GM18508 (cell line): ENCODE measurements at regions not wholly inside any gene's neighbourhood (a gene's known extent, or its start where the extent isn't known, plus 50 kb on each side); places are given as distances from the start of the nearest gene placed in this dataset.

Source experiments
- ATAC-seq: cut with Tn5 transposase; IDR thresholded peaks from one replicate; pipeline ENCODE4 v1.9.1; 2021; ENCODE audit warnings: moderate number of reproducible peaks; ENCODE audit not compliant: insufficient read depth, unreplicated experiment

DNA sequence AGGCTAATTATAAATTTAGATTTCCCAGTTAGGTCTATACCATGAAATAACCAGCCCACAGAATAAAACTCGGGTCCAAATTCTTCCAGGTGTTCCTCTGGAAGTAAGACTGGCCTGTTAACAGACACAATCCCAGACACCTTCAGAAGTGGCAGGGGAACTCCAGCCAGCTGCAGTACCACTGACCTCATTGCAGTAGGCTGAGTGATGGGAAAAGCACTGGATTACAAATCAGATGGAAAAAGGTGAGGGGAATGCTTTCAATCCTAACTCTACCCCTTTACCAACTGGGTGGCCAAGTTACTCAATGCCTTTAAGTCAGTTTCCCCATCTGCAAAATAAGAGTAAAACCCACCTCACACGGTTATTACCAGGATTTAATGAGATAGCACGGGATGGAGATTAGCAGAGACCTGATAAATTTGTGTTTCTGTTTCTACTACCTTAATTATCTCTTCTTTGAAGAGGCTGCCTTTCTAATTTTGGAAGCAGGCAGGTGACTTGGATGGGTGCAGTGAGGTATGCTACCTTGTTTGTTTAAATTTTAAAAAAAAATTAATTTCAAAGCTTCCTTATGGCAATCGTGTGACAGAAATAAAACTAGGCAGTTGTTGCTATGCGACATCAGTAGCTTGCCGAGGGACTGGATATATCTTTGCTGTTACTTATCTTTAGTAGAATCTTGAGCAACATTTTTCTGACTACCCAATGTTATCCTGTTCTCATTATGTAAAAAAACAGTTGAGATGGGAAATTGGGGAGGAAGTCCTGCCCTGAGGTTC lies 167.3 kb upstream of the GRIN2B start:
- ATAC-seq: no peak

DNA sequence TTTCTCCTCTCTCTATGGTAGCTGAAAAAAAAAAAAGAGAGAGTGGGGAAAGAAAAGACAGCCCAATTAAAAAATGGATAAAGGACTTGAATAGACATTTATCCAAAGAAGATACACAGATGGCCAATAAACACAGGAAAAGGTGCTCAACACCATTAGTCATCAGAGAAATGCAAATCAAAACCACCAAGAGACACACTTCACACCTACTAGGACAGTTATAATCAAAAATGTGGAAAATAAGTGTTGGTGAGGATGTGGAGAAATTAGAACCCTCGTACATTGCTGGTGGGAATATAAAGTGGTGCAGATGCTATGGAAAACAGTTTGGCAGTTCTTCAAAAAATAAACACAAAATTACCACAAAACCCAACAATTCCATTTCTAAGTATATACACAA lies 172.4 kb upstream of the GRIN2B start:
- ATAC-seq: no peak

DNA sequence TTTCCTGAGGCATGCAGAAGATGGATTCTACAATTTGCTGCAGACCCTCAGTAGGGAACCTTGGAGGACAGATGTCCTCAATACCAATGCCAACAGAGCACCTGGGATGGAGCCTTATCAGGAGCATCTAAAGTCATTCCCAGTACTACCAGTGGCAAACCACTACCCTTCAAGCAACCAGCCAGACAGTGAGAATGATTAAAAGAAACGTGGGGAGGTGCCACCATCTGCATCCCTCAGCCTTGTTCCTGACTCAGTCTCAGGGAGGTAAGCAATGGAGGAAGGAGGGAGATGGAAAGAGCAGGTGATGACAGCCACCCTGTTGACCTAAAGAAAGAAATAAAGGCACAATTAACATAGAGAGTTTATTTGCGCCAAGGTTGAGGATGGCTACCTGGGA lies 175.2 kb upstream of the GRIN2B start:
- ATAC-seq: no peak

DNA sequence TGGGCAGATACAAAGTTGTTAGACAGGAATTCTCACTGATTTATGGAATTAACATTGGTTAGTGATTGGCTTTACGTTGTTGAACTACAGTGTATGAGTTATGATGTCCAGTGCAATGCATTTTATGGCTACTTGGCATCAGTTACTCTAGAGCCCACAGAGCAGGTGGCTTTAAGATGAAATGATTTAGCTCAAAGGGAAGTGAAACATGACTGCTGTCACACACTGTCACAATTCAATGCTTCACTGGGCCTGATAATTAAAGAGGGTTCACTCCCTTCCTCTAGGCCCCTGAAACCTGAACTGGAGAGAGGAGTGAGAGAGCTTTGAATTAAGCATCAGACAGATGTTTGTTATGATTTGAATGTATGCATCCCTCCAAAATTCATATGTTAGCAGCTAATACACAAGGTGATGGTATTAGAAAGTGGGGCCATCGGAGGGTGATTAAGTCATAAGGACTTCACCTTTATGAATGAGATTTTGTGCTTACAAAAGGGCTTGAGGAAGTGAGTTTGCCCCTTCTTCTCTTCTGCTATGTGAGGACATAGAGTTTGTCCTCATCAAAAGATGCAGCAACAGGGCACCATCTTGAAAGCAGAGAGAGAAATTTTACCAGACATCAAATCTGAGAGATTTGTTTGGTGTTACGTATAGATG lies 175.8 kb upstream of the GRIN2B start:
- peak; percentile 98 for ATAC-seq

DNA sequence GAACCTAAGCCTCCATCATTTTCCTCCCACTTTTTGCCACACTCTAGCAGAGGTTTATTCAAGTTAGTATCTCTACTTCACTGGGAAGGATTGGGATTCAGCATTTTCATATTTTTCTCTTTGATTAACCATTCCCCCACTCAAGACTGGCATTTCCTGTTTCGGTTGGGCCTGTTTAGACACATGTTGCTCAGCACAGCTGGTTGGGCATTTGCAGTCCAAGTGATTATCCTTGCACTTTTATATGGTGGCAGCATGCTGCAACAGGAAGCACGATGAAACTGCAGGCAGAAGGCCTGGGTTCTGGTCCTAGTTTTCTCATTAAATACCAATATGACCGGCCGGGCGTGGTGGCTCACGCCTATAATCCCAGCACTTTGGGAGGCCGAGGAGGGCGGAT lies 182.9 kb upstream of the GRIN2B start:
- ATAC-seq: no peak

DNA sequence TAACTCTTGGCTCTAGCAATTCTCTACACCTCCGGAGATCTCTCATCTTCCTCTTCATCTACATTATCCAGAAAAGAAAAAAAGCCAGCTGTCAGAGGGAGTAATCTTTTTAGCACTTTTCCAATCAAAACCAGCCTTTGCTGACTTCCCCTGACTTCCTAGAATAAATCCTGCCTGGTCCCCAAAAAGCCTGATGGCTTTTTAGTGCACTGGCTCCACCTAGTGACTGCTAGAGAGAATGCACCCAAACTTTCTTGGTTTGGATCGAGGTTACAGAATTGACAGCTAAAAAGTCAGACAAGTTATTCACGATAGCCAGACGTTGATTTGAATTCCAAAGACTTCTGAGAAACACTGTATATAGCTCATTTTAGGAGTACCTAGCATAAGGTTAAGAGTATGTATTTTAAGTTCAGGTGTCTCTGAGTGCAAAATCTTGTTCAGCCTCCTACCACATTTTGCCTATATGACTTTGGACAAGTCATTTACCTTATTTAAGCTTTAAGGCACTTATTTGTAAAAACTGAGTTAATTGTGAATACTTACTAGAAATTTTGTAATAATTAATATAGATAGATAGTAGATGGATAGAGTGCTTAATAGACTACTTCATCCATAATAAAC lies 185.7 kb upstream of the GRIN2B start:
- ATAC-seq: no peak

DNA sequence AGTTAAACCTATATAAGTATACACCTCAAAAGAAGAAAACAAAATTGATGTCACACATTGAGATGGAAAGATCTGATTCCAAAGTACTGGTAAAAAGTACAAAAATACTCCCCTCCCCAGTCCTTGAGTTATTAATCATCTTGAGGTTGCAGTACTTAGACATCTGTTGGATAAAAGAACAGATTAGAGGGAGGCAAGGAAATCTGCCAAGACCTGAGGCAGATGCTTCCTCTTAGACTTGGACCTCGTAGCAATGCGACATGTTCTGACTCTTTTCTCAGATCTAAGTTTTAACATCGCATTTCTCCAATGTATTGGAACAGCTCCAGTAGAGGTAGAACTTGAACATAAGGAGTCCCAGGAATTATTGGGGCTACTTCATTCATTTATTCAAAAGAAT lies 187.9 kb upstream of the GRIN2B start:
- ATAC-seq: no peak

DNA sequence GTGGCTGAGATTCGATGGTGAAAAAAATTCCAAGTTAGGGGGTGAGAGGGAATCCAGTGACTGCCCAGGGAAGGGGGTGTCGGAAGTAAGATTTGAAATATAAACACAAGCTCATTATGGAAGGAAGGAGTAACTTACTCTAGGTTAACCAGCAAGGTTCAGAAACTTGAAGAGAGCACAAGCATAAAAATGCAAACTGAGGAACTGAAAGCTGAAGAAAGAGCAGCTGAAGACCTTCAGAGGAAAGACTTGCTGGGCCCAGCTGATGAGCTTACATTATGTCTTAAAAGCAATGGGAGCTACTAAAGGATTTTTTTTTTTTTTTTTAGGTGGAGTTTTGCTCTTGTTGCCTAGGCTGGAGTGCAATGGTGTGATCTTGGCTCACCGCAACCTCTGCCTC lies 189.7 kb upstream of the GRIN2B start:
- peak; percentile 56 for ATAC-seq

DNA sequence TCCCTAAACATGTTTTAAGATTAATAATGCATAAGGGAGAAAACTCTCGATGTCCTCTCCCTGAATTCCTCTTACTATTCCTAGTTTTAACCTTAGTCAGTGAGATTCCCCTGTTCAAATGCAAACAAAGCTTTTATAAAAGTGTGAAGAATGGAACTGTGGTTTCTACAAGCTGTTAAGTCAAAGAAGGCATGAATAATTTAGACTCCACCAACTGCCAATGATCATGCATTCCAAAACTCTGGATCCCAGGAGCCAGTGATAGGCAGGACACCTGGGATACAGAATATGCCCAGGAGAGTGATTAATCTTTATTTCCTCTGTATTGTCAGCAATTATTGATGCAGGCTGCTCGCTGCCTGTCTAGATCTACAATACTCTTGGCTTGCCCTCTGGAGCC lies 190.3 kb upstream of the ATF7IP start:
- no peak for ATAC-seq

DNA sequence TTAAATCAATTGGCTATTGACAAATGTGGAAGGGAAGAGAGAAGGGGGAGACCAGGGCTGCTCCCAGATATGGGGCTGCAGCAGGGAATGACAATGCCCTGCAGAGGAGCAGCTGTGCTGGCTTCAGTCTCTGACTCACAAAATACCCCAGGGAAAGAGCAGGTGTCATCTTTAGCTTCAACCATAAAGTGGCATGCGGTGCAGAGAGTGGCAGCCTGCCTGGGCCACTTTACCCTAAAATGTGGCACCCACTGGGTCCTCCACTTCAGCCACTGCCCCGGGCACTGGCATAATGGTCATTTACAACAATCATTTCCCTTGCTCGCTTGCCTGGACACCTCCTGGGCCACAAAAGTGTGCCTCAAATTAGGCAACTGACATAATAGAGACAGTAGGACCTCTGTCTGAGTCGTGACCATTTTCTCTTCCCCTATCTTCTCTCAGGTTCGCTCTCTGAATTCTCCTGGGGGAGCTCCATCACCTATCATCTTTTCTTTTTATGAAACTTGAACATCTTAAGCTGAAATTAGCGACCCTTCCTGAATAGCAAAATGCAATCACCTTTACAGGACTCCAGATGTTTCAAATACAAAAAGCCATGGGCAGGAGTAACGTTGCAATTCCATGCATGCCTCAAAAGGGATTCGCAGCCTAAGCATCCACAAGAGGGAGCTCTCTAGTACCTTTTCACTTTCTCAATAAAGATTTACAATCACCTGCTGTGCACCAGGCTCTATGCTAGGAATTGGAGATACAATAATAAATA lies 179.9 kb upstream of the ATF7IP start:
- ATAC-seq: no peak

DNA sequence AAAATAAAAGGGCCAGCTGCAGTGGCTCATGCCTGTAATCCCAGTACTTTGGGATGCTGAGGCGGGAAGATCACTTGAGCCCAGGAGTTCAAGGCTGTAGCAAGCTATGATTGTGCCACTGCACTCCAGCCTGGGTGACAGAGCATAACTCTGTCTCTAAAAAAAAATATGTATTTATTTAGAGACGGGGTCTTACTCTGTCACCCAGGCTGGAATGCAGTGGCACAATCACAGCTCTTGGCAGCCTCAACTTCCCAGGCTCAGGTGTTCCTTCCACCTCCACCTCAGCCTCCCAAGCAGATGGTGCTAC lies 179.3 kb upstream of the ATF7IP start:
- no peak for ATAC-seq

DNA sequence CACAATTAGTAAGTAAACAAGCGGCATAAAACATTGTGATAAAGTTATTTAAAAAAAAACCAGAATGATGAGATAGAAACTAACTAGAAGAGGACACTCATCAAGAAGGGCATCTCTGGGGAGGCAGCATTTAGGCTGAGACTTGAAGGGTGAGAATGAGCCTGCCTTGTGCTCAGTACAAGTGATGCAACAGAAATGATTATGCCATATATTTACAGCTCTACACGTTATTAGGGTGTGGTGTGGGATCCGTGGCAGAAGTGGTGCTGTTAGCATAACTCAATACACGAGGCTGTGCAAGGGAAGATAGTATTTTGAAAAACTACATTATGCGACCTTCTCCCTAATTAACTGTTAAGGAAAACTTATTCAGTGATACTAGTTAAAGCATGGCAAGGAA lies 178.5 kb upstream of the ATF7IP start:
- ATAC-seq: no peak

DNA sequence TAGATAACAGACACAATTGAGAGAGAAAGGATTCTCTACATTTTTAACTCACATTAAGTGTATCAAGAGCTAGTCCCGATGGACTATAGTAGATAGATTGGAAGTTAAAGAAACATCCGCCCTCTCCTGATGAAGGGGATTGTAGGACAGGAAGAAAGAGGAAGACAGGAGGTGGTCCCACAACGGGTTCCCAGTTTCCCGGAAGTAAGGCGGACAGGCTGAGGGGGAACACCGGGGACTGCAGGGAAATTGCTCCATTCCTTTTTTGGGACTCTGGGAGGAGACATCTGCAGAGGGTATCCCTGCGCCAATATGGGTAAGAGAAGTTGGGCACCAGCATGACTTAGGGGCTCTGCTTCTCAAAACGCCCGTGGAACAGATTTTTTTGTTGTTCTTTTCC lies 177.5 kb upstream of the ATF7IP start:
- no peak for ATAC-seq

DNA sequence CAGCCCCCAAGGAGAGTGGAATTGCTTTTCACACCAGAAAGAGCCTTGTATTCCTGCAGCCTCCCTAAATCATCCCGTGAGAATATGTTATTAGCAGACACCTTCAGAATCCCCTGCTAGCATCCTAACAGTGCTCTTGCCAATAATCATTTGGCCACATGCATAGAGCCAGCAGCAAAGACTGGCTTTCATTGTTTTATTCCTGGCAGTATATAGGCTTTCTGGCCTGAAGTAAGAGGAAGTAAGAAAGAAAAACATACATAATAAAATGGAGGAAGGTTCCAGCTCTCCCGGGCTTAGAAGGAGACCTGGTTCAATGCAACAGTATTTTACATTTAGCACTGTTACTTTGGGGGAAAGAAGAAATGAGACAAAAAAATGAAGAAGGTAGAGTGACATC lies 176.7 kb upstream of the ATF7IP start:
- no peak for ATAC-seq

DNA sequence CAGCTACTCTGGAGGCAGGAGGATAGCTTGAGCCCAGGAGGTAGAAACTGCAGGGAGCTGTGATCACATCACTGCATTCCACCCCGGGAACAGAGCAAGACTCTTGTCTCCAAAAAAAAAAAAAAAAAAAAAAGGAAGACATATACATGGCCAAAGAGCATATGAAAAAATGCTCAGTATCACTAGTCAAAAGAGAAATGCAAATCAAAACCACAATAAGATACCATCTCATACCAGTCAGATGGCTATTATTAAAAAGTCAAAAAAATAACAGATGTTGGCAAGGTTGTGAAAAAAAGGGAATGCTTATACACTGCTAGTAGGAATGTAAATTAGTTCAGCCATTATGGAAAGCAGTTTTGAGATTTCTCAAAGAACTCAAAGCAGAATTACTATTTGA lies 174.8 kb upstream of the ATF7IP start:
- ATAC-seq: no peak

DNA sequence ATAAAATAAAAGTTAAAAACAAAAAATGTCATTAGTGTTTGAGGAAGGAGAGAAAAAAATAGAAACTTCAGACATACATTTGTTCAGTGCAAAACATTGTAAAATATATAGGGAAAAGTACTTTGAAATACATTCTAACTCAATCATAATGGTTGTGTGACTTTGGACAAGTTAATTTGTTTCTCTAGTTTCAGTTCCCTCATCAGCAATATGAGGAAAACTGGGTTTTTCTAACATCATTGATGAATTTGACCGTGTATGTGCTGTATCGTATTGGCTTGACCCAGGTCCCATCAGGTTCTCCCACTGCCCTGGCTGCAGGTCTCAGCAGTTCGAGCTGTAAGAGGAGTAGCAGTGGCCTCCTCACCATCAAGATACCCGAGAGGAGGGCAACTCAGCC lies 173.9 kb upstream of the ATF7IP start:
- no peak for ATAC-seq

DNA sequence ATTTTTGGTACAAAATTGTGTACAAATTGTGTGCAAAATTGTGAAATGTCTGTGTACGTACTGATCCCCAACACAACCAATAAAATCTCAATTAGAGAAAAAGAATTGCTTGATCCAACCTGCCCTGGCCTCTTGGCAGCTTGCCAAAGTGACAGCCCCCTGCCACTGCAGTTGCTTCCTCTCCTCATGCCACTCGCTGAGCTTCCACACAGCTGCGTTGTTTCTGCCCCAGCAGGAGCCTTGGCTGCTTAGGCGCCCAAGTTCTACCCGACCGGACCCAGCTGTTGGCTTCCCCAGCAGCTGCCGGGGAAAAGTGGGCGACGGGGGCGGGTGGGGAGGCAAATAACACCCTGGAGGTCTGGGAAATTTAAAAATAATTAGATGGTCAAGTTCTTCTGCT lies 171.8 kb upstream of the ATF7IP start:
- no peak for ATAC-seq

DNA sequence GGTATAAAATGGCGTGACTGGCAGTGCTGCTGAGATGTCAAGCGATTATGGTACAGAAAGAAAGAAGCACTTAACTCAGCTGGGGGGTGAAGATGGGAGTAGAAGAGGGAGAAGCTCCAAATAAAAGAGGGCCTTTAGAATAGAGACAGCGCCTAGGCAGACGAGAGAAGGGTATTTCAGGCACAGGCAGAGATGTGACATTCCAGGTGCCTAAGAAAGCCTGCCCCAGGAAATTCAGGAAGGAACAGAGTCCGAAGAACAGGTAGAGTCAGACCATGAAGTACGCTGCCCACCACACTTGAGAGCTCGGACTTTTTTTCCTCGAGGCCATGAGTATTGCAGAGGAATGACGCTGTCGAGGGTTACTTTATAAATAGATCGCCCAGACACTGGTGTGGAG lies 170.9 kb upstream of the ATF7IP start:
- no peak for ATAC-seq

DNA sequence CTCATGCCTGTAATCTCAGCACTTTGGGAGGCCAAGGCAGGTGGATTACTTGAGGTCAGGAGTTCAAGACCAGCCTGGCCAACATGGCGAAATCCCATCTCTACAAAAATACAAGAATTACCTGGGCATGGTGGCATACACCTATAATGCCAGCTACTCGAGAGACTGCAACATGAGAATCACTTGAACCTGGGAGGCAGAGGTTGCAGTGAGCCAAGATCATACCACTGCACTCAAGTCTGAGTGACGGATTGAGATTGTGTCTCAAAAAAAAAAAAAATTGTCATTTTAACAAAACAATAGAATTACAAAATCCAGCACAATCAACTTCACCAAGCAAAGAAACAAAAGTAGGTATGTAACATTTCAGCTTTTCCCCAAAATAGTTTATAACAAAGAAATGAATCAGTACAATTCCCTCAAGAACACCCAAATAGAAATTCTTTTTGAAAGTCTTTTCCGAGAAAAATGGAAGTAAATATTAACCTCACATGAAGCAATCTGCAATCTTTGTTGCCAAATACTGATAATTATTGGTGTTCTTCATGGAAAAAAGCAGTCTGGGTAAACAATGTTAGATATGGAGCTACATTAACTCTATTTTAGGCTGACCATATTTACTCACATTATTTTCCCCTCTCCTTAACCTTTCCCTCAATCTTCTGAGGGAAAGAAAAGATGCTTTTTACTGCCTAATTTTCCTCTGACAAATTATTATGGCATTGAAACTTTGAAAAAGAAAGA lies 165.9 kb upstream of the ATF7IP start:
- ATAC-seq: no peak

DNA sequence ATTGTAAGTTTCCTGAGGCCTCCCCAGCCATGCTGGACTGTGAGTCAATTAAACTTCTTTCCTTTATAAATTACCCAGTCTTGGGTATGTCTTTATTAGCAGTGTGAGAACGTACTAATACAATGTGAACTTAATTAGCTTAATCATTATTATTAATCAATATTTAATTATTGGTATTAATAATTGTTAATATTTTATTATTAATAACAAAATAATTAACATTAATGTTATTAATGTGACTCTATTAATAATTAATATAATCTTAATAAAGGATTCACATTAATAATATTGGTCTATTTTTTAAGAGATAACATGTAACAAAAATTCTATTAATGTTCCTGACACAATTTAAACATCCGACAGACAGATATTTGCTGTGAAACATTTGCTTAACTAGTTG lies 164.9 kb upstream of the ATF7IP start:
- no peak for ATAC-seq

DNA sequence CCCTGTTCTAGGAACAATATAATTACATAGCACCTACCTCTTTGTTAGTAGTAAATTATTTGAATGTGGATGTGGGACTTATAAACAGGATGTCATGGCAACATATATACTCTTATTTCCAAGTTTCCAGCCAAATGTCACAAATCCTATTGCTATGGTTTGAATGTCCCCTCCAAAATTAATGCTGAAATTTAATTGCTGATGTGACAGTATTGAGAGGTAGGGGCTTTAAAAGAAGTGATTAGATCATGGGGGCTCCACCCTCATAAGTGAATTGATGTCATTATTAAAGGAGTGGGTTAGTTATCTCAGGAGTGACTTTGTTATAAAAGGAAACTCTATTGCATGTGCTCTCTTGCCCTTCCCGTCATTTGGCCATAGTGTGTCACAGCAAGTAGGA lies 164.2 kb upstream of the ATF7IP start:
- ATAC-seq: no peak
